22Rv1 (cell line): ENCODE measurements at regions not wholly inside any gene's neighbourhood (a gene's known extent, or its start where the extent isn't known, plus 50 kb on each side); places are given as distances from the start of the nearest gene placed in this dataset.

ENCODE experiments used
- ZFX ChIP-seq: fragments of 450-650 bp; IDR thresholded peaks from 2 replicates; pipeline ENCODE4 v1.6.1; 2017; ENCODE audit warnings: antibody characterized with exemption, borderline replicate concordance
- TF ChIP-seq, protein P1 (sequence below): fragments of 450-650 bp; IDR thresholded peaks from 2 replicates; pipeline ENCODE4 v1.5.1; 2017; ENCODE audit warnings: mild to moderate bottlenecking

DNA sequence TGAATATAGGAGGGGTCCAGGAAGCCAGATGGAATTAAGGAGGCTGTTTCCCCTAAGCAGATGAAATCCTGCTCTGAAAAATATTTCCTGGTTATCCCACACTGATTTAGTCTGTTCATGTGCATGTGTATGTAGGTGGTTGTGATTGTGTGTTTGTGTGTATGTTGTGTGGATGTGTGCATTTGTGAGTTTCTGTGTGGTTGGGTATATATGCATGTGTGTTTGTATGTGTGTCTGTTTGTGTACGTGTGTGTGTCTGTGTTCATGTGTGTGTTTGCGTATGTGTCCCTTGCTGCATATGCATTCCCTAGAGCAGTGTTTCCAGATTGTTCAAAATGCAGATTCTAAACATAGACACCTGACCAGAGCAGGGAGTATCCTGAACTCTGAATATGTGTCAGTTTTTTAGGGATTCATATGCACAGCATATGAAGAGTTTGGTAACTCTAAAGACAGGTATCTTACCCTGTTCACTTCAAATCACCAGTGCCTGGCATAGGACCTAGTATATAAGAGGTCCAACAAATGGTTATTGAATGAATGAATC, 239.8 kb downstream of the MAFB start:
- TF ChIP-seq, protein P1, sequence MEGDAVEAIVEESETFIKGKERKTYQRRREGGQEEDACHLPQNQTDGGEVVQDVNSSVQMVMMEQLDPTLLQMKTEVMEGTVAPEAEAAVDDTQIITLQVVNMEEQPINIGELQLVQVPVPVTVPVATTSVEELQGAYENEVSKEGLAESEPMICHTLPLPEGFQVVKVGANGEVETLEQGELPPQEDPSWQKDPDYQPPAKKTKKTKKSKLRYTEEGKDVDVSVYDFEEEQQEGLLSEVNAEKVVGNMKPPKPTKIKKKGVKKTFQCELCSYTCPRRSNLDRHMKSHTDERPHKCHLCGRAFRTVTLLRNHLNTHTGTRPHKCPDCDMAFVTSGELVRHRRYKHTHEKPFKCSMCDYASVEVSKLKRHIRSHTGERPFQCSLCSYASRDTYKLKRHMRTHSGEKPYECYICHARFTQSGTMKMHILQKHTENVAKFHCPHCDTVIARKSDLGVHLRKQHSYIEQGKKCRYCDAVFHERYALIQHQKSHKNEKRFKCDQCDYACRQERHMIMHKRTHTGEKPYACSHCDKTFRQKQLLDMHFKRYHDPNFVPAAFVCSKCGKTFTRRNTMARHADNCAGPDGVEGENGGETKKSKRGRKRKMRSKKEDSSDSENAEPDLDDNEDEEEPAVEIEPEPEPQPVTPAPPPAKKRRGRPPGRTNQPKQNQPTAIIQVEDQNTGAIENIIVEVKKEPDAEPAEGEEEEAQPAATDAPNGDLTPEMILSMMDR, result no peak
- no peak for TF ChIP-seq ZFX
